ENCODE measurements at regions not wholly inside any gene's neighbourhood (a gene's known extent, or its start where the extent isn't known, plus 50 kb on each side); places are given as distances from the start of the nearest gene placed in this dataset.

DNA sequence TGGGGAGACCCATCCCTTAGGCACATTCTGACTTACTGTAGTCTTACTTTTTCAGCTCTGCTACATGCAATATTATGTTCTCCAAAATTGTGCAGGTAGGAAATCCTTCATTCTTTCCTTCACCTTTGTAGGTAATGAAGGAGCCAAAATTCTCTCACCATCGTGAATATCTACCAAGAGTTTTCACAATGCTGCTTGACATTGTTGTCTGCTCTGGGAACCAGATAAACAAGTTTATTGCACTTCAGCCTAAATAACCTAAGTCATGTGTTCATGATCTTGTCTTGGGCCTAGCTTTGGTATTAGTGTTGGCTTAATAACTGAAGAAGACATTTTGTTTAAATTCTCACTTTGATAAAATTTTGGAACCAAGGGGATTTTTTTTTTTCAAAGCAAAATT is 110.8 kb upstream of the ELAC2 start:
- TF ChIP-seq, protein P1, sequence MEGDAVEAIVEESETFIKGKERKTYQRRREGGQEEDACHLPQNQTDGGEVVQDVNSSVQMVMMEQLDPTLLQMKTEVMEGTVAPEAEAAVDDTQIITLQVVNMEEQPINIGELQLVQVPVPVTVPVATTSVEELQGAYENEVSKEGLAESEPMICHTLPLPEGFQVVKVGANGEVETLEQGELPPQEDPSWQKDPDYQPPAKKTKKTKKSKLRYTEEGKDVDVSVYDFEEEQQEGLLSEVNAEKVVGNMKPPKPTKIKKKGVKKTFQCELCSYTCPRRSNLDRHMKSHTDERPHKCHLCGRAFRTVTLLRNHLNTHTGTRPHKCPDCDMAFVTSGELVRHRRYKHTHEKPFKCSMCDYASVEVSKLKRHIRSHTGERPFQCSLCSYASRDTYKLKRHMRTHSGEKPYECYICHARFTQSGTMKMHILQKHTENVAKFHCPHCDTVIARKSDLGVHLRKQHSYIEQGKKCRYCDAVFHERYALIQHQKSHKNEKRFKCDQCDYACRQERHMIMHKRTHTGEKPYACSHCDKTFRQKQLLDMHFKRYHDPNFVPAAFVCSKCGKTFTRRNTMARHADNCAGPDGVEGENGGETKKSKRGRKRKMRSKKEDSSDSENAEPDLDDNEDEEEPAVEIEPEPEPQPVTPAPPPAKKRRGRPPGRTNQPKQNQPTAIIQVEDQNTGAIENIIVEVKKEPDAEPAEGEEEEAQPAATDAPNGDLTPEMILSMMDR (IDR thresholded peaks at IDR 0.05), result no peak
- TF ChIP-seq POLR2AphosphoS5 (IDR thresholded peaks at IDR 0.05), result no peak

All from prostate gland (tissue), 2 donors.